Colonic mucosa (tissue), 4 donors: ENCODE measurements at regions not wholly inside any gene's neighbourhood (a gene's known extent, or its start where the extent isn't known, plus 50 kb on each side); places are given as distances from the start of the nearest gene placed in this dataset.

Experiments
- DNase-seq: peaks from one replicate; pipeline ENCODE4 v3.0.0-alpha.2; 2020
- H3K27ac ChIP-seq: fragments of 200-600 bp; one replicate; pipeline ENCODE4 v1.8.0; 2021
- H3K27me3 ChIP-seq: fragments of 200-600 bp; one replicate; pipeline ENCODE4 v1.8.0; 2021
- H3K36me3 ChIP-seq: fragments of 200-600 bp; one replicate; pipeline ENCODE4 v1.8.0; 2021
- H3K4me1 ChIP-seq: fragments of 200-600 bp; one replicate; pipeline ENCODE4 v1.8.0; 2021; ENCODE audit warnings: mild to moderate bottlenecking
- H3K4me3 ChIP-seq: fragments of 200-600 bp; one replicate; pipeline ENCODE4 v1.8.0; 2021
- H3K9ac ChIP-seq, 2 donors: one replicate each; pipeline ENCODE4 v1.7.0; 2013; ENCODE audit warnings: control low read depth in 2 of 2, low read depth in 2 of 2, low read length in 2 of 2
- H3K9me3 ChIP-seq: fragments of 200-600 bp; one replicate; pipeline ENCODE4 v1.8.0; 2021
- CTCF ChIP-seq: fragments of 200-600 bp; IDR thresholded peaks from one replicate; pipeline ENCODE4 v1.8.0; 2022; ENCODE audit warnings: antibody characterized with exemption, mild to moderate bottlenecking
- intact Hi-C: fragments of 100-400 bp; cut with DNase I; formaldehyde crosslinking; loops from one replicate; pipeline ENCODE4 v1.14.1; 2022
- donor health status: healthy.
- donor health status: DM: no; HTN: no; CAD: no.
- donor health status: DM: no; HTN: no; CAD: no.

GRCh38 chr1:82160036-82160435 is 359.3 kb downstream of the ADGRL2 start:
- no peak overlapping the region for H3K27ac ChIP-seq
- no peaks in the 10 kb centered on the region for H3K9me3 ChIP-seq
- intact Hi-C loops = no loop called here
- no peaks in the 10 kb centered on the region for H3K36me3 ChIP-seq
- no peak overlapping the region for H3K9ac ChIP-seq
- TF ChIP-seq CTCF = no peak
- no peaks in the 10 kb centered on the region for H3K4me1 ChIP-seq
- no peak overlapping the region for H3K4me3 ChIP-seq
- H3K27me3 ChIP-seq = no peaks in the 10 kb centered on the region
- no peak for DNase-seq

- no peak overlapping the region for H3K4me3 ChIP-seq
- no peaks in the 10 kb centered on the region for H3K4me1 ChIP-seq
- H3K36me3 ChIP-seq = no peaks in the 10 kb centered on the region
- DNase-seq = no peak
- H3K27me3 ChIP-seq = no peaks in the 10 kb centered on the region
- H3K27ac ChIP-seq = no peak overlapping the region
- no peaks in the 10 kb centered on the region for H3K9me3 ChIP-seq
- TF ChIP-seq CTCF = no peak
- no peak overlapping the region for H3K9ac ChIP-seq
- intact Hi-C loops = no loop called here
Measured at GRCh38 chr1:82158981-82159380, 358.2 kb downstream of the ADGRL2 start.

- H3K27me3 ChIP-seq = no peaks in the 10 kb centered on the region
- no peak for DNase-seq
- no peak overlapping the region for H3K4me3 ChIP-seq
- H3K4me1 ChIP-seq = no peaks in the 10 kb centered on the region
- no peak overlapping the region for H3K9ac ChIP-seq
- no peak overlapping the region for H3K27ac ChIP-seq
- no peaks in the 10 kb centered on the region for H3K36me3 ChIP-seq
- H3K9me3 ChIP-seq = no peaks in the 10 kb centered on the region
- intact Hi-C loops = no loop called here
- no peak for TF ChIP-seq CTCF
Measured at GRCh38 chr1:82154219-82154970, 353.7 kb downstream of the ADGRL2 start.

- H3K4me3 ChIP-seq = no peak overlapping the region
- intact Hi-C loops = no loop called here
- no peak overlapping the region for H3K9ac ChIP-seq
- TF ChIP-seq CTCF = no peak
- no peaks in the 10 kb centered on the region for H3K36me3 ChIP-seq
- no peak overlapping the region for H3K27ac ChIP-seq
- H3K27me3 ChIP-seq = no peaks in the 10 kb centered on the region
- no peak for DNase-seq
- H3K4me1 ChIP-seq = no peaks in the 10 kb centered on the region
- no peaks in the 10 kb centered on the region for H3K9me3 ChIP-seq
Measured at GRCh38 chr1:82153752-82154151, 353.0 kb downstream of the ADGRL2 start.

GRCh38 chr1:82153272-82153629 is 352.5 kb downstream of the ADGRL2 start:
- TF ChIP-seq CTCF = no peak
- no peak overlapping the region for H3K9ac ChIP-seq
- no peak overlapping the region for H3K4me3 ChIP-seq
- H3K27me3 ChIP-seq = no peaks in the 10 kb centered on the region
- intact Hi-C loops = no loop called here
- no peak overlapping the region for H3K27ac ChIP-seq
- H3K9me3 ChIP-seq = no peaks in the 10 kb centered on the region
- no peak for DNase-seq
- H3K4me1 ChIP-seq = no peaks in the 10 kb centered on the region
- no peaks in the 10 kb centered on the region for H3K36me3 ChIP-seq
